ENCODE measurements at regions not wholly inside any gene's neighbourhood (a gene's known extent, or its start where the extent isn't known, plus 50 kb on each side); places are given as distances from the start of the nearest gene placed in this dataset.

- no peaks in the 10 kb centered on the region for H3K36me3 ChIP-seq (ENCODE audit: low read depth, missing control alignments)
- DNase-seq, result no peak
- no peaks in the 10 kb centered on the region for H3K9me3 ChIP-seq
- H3K27me3 ChIP-seq, result no peaks in the 10 kb centered on the region
- H3K4me3 ChIP-seq, result no peak overlapping the region
- no peaks in the 10 kb centered on the region for H3K4me1 ChIP-seq
- TF ChIP-seq POLR2A (IDR thresholded peaks at IDR 0.05), result no peak
- no peak for TF ChIP-seq CTCF (IDR thresholded peaks at IDR 0.05)
- 56 to 79% methylated on average over 1 of the region's 1 CpG for WGBS, 2 donors
- H3K27ac ChIP-seq, result no peak overlapping the region
- intact Hi-C loops (cut with DNase I; ENCODE audit: low total_unique reads), result no loop called here
Measured at GRCh38 chr2:18092760-18093159, 214.3 kb downstream of the KCNS3 start.

DNA sequence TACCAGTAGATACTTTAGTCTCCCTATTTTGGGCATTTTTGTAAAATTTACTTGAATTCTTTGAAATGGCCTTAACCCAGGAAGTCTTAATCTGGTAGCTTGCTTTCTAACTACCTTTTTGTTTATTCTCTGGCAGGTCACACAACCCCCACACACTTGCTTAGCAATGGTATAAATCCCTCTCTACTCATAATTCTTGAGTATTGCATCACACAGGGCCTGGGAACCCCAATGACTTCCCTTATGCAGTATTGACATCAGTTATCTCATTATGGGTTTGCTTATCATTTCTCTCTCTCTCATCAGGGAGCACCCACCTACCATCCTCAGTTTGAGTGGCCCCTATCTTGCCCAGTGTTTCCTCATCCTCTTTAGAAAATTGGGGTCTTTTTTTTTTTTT lies 207.1 kb downstream of the KCNS3 start:
- no peak for TF ChIP-seq CTCF (IDR thresholded peaks at IDR 0.05)
- no peak for TF ChIP-seq POLR2A (IDR thresholded peaks at IDR 0.05)
- DNase-seq, result no peak
- H3K4me1 ChIP-seq, result no peaks in the 10 kb centered on the region
- no peak overlapping the region for H3K27ac ChIP-seq
- H3K27me3 ChIP-seq, result no peaks in the 10 kb centered on the region
- no peaks in the 10 kb centered on the region for H3K9me3 ChIP-seq
- no peak overlapping the region for H3K4me3 ChIP-seq
- no peaks in the 10 kb centered on the region for H3K36me3 ChIP-seq (ENCODE audit: low read depth, missing control alignments)
- intact Hi-C loops (cut with DNase I; ENCODE audit: low total_unique reads), result no loop called here

DNA sequence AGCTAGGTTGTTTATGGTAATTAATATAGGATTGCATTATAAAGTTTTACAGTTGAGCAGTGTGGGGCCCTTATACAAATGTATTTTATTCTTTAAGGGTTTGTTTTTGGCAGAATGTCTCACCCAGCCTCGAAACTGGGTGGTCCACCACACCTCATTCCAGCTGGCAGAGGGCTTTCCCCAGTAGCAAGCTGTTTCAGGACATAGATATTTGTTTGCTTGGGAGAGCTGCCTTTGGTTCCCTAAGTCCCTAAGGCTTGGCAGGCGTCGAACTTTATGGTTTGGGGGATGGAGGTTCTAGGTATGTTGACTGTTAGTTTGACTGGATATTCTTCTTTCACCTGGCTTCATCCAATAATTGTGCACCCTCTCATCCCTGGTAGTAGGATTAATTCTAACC lies 205.9 kb downstream of the KCNS3 start:
- Histone ChIP-seq H3K4me3 (no peak overlapping the region), H3K27me3 (no peaks in the 10 kb centered on the region), H3K27ac (no peak overlapping the region), H3K4me1 (no peaks in the 10 kb centered on the region), H3K9me3 (no peaks in the 10 kb centered on the region), H3K36me3 (ENCODE audit: low read depth, missing control alignments) (no peaks in the 10 kb centered on the region)
- intact Hi-C loops (cut with DNase I; ENCODE audit: low total_unique reads), result no loop called here
- no peak for DNase-seq
- 59 to 60% methylated on average over 3 of the region's 3 CpGs for WGBS, 2 donors
- TF ChIP-seq CTCF (IDR thresholded peaks at IDR 0.05) (no peak), POLR2A (IDR thresholded peaks at IDR 0.05) (no peak)

DNA sequence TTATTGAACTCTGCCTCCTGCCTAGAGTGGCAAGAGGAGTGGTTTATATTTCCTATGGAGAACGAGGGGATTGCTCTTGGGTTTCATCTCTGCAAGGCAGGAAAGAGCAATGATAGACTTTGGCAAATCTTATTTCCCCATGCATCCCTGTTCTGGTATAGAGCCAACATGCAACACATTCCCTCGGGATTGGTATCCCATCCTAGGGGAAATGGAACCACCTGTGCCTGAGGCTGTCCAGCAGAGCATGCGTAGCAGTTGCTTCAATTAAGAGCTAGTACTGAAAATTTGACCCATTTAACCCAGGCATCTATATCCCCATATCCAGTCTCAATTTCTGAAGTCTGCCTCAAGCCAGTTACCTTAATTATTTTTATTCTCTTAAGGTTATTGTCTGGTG lies 205.3 kb downstream of the KCNS3 start:
- no peak for TF ChIP-seq POLR2A (IDR thresholded peaks at IDR 0.05)
- no peak for TF ChIP-seq CTCF (IDR thresholded peaks at IDR 0.05)
- Histone ChIP-seq H3K36me3 (ENCODE audit: low read depth, missing control alignments) (no peaks in the 10 kb centered on the region), H3K9me3 (no peaks in the 10 kb centered on the region), H3K4me3 (no peak overlapping the region), H3K27ac (no peak overlapping the region), H3K27me3 (no peaks in the 10 kb centered on the region), H3K4me1 (no peaks in the 10 kb centered on the region)
- DNase-seq, result no peak
- intact Hi-C loops (cut with DNase I; ENCODE audit: low total_unique reads), result no loop called here
- WGBS, 2 donors, result 77 to 84% methylated on average over 3 of the region's 3 CpGs

DNA sequence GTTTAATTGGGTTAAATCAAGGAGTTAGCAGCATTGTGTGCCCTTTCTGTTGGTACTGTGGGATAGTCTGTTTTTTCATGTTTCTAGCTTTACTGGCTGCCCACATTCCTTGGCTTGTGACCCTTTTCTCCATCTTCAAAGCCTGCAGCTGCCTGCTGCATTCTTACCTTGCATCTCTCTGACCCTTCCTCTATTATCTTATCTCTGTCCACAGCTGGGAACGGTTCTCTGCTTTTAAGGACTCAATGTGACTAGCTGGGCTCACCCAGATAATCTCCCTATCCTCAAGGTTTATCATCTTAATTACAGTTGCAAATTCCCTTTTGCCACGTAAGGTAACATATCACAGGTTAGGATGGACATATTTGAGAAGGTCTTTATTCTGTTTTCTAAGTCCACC lies 199.7 kb downstream of the KCNS3 start:
- Histone ChIP-seq H3K4me3 (no peak overlapping the region), H3K27me3 (no peaks in the 10 kb centered on the region), H3K27ac (no peak overlapping the region), H3K4me1 (no peaks in the 10 kb centered on the region), H3K36me3 (ENCODE audit: low read depth, missing control alignments) (no peaks in the 10 kb centered on the region), H3K9me3 (no peaks in the 10 kb centered on the region)
- WGBS, 2 donors, result 55 to 59% methylated on average over 2 of the region's 2 CpGs
- DNase-seq, result no peak
- TF ChIP-seq CTCF (IDR thresholded peaks at IDR 0.05) (no peak), POLR2A (IDR thresholded peaks at IDR 0.05) (no peak)
- intact Hi-C loops (cut with DNase I; ENCODE audit: low total_unique reads), result no loop called here

Measured in testis (tissue), 2 donors.